DOHH2 (cell line): ENCODE measurements at regions not wholly inside any gene's neighbourhood (a gene's known extent, or its start where the extent isn't known, plus 50 kb on each side); places are given as distances from the start of the nearest gene placed in this dataset.
"Not testable (repeated sequence)": the region's sequence is repeated elsewhere in the genome, so short reads cannot be mapped to it uniquely, and the experiment has no call there.

ENCODE experiments used
- H3F3A ChIP-seq: fragments of 200-600 bp; sonication (generic), shearing (Covaris generic); 2 replicates; pipeline ENCODE4 v1.6.0; 2016; ENCODE audit warnings: antibody characterized with exemption, mild to moderate bottlenecking; ENCODE audit not compliant: control insufficient read depth, insufficient read depth
- H3K27ac ChIP-seq: fragments of 200-600 bp; sonication (generic); 2 replicates; pipeline ENCODE4 v1.5.1; 2014; ENCODE audit warnings: low read depth, mild to moderate bottlenecking, low read length, moderate library complexity
- H3K27me3 ChIP-seq: fragments of 200-600 bp; sonication (generic); 2 replicates; pipeline ENCODE4 v1.6.1; 2014; ENCODE audit warnings: mild to moderate bottlenecking, low read length, mixed read lengths; ENCODE audit not compliant: control insufficient read depth
- H3K36me3 ChIP-seq: fragments of 200-600 bp; sonication (generic); 2 replicates; pipeline ENCODE4 v1.6.1; 2014; ENCODE audit warnings: mild to moderate bottlenecking, low read length, moderate library complexity, mixed read lengths; ENCODE audit not compliant: control insufficient read depth
- H3K4me1 ChIP-seq: fragments of 200-600 bp; sonication (generic); 2 replicates; pipeline ENCODE4 v1.6.1; 2014; ENCODE audit warnings: mild to moderate bottlenecking, low read length, mixed read lengths; ENCODE audit not compliant: control insufficient read depth
- H3K4me2 ChIP-seq: fragments of 200-600 bp; sonication (generic); 2 replicates; pipeline ENCODE4 v1.6.0; 2014; ENCODE audit warnings: mild to moderate bottlenecking, low read length, moderate library complexity
- H3K4me3 ChIP-seq: fragments of 200-600 bp; sonication (generic); 2 replicates; pipeline ENCODE4 v1.5.1; 2014; ENCODE audit warnings: mild to moderate bottlenecking, low read length, mixed read lengths
- H3K79me2 ChIP-seq: fragments of 200-600 bp; sonication (generic); 2 replicates; pipeline ENCODE4 v1.6.1; 2014; ENCODE audit warnings: mild to moderate bottlenecking, low read length, mixed read lengths; ENCODE audit not compliant: control insufficient read depth
- H3K9me2 ChIP-seq: fragments of 200-600 bp; sonication (generic); replicated peaks from 2 replicates; pipeline ENCODE4 v1.6.1; 2014; ENCODE audit warnings: mild to moderate bottlenecking, low read length, mixed read lengths; ENCODE audit not compliant: control insufficient read depth
- H3K9me3 ChIP-seq: fragments of 200-600 bp; sonication (generic); 2 replicates; pipeline ENCODE4 v1.6.1; 2014; ENCODE audit warnings: antibody characterized with exemption, low read length, mixed read lengths; ENCODE audit not compliant: control insufficient read depth, insufficient read depth
- H4K20me1 ChIP-seq: fragments of 200-600 bp; sonication (generic); 2 replicates; pipeline ENCODE4 v1.6.0; 2014; ENCODE audit warnings: low read depth, mild to moderate bottlenecking, antibody characterized with exemption, low read length, moderate library complexity; ENCODE audit not compliant: control insufficient read depth, insufficient read depth
- EZH2phosphoT487 ChIP-seq: fragments of 200-600 bp; sonication (generic); IDR thresholded peaks from 2 replicates; pipeline ENCODE4 v1.6.1; 2017; ENCODE audit warnings: borderline replicate concordance, mild to moderate bottlenecking, antibody characterized with exemption, low read length, moderate library complexity, mixed read lengths
- TF ChIP-seq, protein P1 (sequence below): fragments of 200-600 bp; sonication (generic); IDR thresholded peaks from one replicate; pipeline ENCODE4 v1.5.1; 2014; ENCODE audit warnings: antibody characterized with exemption, mild to moderate bottlenecking, low read depth, low read length; ENCODE audit not compliant: poor library complexity, severe bottlenecking

DNA sequence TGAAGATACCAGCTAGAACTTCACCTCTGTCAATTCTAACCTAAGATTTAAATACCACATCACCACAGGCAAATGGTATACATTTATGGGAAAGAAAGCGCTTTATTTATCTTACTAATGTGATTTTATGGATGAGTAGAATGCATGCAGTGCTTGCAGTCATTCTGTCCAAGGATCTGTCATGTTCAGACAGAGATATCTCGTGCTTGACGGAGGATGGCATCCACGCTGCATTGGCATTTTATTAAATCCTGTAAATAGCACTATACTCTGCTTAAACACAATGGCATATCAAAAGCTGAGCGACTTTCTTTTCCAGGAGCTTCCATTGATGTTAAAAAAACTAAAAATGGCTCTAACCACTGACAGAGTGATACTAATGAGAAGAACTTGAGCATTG, 133.7 kb upstream of the CAV2 start:
- no peaks in the 10 kb centered on the region for H3F3A ChIP-seq
- no peaks in the 10 kb centered on the region for H3K9me2 ChIP-seq
- no peaks in the 10 kb centered on the region for H3K36me3 ChIP-seq
- H3K9me3 ChIP-seq = 0 out of 2 replicates have a peak, but pooled peaks cover 5% of the 10 kb centered on the region
- H3K4me2 ChIP-seq = no peak overlapping the region
- no peaks in the 10 kb centered on the region for H3K79me2 ChIP-seq
- TF ChIP-seq, protein P1, sequence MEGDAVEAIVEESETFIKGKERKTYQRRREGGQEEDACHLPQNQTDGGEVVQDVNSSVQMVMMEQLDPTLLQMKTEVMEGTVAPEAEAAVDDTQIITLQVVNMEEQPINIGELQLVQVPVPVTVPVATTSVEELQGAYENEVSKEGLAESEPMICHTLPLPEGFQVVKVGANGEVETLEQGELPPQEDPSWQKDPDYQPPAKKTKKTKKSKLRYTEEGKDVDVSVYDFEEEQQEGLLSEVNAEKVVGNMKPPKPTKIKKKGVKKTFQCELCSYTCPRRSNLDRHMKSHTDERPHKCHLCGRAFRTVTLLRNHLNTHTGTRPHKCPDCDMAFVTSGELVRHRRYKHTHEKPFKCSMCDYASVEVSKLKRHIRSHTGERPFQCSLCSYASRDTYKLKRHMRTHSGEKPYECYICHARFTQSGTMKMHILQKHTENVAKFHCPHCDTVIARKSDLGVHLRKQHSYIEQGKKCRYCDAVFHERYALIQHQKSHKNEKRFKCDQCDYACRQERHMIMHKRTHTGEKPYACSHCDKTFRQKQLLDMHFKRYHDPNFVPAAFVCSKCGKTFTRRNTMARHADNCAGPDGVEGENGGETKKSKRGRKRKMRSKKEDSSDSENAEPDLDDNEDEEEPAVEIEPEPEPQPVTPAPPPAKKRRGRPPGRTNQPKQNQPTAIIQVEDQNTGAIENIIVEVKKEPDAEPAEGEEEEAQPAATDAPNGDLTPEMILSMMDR = no peak
- TF ChIP-seq EZH2phosphoT487 = no peak
- peaks cover 2% of the 10 kb centered on the region; the same call in 1 of the 2 replicates for H3K27me3 ChIP-seq
- no peak overlapping the region for H3K4me3 ChIP-seq
- no peak overlapping the region for H3K27ac ChIP-seq
- no peaks in the 10 kb centered on the region for H3K4me1 ChIP-seq
- no peaks in the 10 kb centered on the region for H4K20me1 ChIP-seq

DNA sequence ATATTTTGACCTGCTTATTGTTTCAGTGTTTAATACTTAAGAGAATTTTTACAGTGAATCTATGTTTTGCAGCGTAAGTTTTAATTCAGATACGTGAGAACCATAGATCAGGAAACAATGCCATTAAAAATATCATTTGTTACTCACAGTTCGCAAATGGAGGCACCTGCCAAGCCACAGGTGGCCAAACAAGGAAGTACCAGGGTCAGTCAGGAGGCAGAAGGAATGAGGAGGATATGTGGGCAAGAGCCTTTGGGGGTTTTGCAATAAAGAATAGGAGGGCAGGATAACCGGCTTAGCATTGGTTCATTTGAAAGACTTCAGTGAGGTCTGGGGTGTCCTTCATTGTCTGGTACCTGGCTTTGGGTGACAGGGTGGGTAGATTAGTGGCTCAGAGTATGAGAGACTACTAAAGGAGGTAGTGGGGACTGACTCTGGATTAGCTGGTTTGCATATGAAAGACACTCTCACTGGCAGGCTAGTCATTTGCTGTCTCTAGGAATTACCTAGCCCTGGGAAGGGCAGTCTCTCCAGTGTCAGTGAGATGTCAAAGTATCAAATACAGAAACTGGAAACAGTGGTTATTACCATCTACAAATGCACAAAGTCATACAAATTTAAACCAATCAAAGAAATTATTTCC, 132.2 kb upstream of the CAV2 start:
- no peaks in the 10 kb centered on the region for H3K36me3 ChIP-seq
- H3K4me3 ChIP-seq = no peak overlapping the region
- no peaks in the 10 kb centered on the region for H4K20me1 ChIP-seq
- no peaks in the 10 kb centered on the region for H3K9me2 ChIP-seq
- no peaks in the 10 kb centered on the region for H3F3A ChIP-seq
- no peak overlapping the region for H3K27ac ChIP-seq
- TF ChIP-seq, protein P1 = no peak
- no peak for TF ChIP-seq EZH2phosphoT487
- peaks cover 9% of the 10 kb centered on the region; the same call in 1 of the 2 replicates for H3K9me3 ChIP-seq
- no peak overlapping the region for H3K4me2 ChIP-seq
- no peaks in the 10 kb centered on the region for H3K4me1 ChIP-seq
- no peaks in the 10 kb centered on the region for H3K79me2 ChIP-seq
- peaks cover 2% of the 10 kb centered on the region; the same call in 1 of the 2 replicates for H3K27me3 ChIP-seq

DNA sequence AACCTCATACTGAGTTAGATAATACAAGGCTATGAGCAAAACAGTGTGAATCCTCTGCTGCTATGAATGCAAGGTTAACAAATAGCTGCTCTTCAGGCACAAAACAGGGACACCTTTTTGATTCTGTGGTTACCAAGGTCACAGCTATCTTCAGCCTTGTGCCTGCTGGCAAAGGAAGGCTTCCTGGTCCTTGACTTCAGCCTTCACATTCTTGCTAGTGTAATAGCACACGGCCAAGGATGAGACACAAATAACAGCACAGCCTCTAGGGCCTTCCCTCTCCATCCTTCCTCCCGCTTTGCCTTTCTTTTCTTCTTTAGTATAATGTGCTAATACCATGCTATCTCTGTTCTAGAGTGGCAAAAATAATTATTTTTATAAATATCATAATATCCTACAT, 130.6 kb upstream of the CAV2 start:
- H3K27ac ChIP-seq = no peak overlapping the region
- H4K20me1 ChIP-seq = no peaks in the 10 kb centered on the region
- H3K4me1 ChIP-seq = no peaks in the 10 kb centered on the region
- H3K9me3 ChIP-seq = peaks cover 9% of the 10 kb centered on the region; the same call in 1 of the 2 replicates
- H3K4me2 ChIP-seq = no peak overlapping the region
- no peak overlapping the region for H3K4me3 ChIP-seq
- no peaks in the 10 kb centered on the region for H3K27me3 ChIP-seq
- no peaks in the 10 kb centered on the region for H3K79me2 ChIP-seq
- no peaks in the 10 kb centered on the region for H3F3A ChIP-seq
- TF ChIP-seq, protein P1 = no peak
- TF ChIP-seq EZH2phosphoT487 = no peak
- H3K9me2 ChIP-seq = no peaks in the 10 kb centered on the region
- no peaks in the 10 kb centered on the region for H3K36me3 ChIP-seq

DNA sequence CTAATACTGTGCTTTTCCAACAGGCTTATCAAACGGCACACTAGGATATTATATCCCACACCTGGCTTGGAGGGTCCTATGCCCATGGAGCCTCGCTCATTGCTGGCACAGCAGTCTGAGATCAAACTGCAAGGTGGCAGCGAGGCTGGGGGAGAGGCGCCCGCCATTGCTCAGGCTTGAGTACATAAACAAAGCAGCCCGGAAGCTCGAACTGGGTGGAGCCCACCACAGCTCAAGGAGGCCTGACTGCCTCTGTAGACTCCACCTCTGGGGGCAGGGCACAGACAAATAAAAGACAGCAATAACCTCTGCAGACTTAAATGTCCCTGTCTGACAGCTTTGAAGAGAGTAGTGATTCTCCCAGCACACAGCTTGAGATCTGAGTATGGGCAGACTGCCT, 128.0 kb upstream of the CAV2 start:
- not testable (repeated sequence) for H3K9me2 ChIP-seq, H3K27ac ChIP-seq, H3K4me3 ChIP-seq, H3K4me1 ChIP-seq, H3K27me3 ChIP-seq, H3F3A ChIP-seq, H3K4me2 ChIP-seq, H4K20me1 ChIP-seq, H3K9me3 ChIP-seq, H3K79me2 ChIP-seq, H3K36me3 ChIP-seq

DNA sequence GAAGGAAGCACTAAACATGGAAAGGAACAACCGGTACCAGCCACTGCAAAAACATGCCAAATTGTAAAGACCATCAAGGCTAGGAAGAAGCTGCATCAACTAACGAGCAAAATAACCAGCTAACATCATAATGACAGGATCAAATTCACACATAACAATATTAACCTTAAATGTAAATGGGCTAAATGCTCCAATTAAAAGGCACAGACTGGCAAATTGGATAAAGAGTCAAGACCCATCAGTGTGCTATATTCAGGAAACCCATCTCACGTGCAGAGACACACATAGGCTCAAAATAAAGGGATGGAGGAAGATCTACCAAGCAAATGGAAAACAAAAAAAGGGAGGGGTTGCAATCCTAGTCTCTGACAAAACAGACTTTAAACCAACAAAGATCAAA, 126.3 kb upstream of the CAV2 start:
- not testable (repeated sequence) for H3F3A ChIP-seq, H4K20me1 ChIP-seq, H3K9me3 ChIP-seq, H3K27me3 ChIP-seq, H3K9me2 ChIP-seq, H3K79me2 ChIP-seq, H3K36me3 ChIP-seq, H3K27ac ChIP-seq, H3K4me3 ChIP-seq, H3K4me2 ChIP-seq, H3K4me1 ChIP-seq
